ENCODE measurements at regions not wholly inside any gene's neighbourhood (a gene's known extent, or its start where the extent isn't known, plus 50 kb on each side); places are given as distances from the start of the nearest gene placed in this dataset.

GRCh38 chr9:95627802-95628201 is 111.0 kb upstream of the PTCH1 start:
- TF ChIP-seq CTCF (IDR thresholded peaks at IDR 0.05) (no peak), POLR2A (IDR thresholded peaks at IDR 0.05) (no peak)
